ENCODE measurements at regions not wholly inside any gene's neighbourhood (a gene's known extent, or its start where the extent isn't known, plus 50 kb on each side); places are given as distances from the start of the nearest gene placed in this dataset.
A peak's percentile ranks its signal among the peaks of the same experiment; 100 is the strongest.

DNA sequence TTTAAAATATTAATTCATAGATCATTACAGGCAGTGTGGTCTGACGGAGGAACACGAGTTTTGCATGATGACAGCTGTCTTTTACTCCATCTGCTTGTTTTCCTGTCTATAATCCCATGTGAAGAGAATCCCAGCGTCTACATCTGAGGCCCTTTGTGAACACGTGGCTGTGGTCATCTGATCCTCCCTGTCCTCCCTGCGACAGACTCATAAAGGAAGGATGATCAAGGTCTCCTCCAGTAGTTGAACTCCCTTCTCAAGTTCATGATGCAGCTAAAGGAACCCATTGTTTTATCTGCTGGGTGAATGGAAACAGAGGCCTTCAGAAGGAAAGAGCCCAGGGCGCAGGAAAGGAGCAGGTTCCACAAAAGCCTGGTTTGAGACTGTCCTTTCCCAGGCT lies 435.8 kb upstream of the JARID2 start:
- Histone ChIP-seq H3K27ac (no peak overlapping the region), H3K27me3 (no peaks in the 10 kb centered on the region), H3K36me3 (no peaks in the 10 kb centered on the region), H3K4me1 (peaks cover 0 to 14% (median 4%) of the 10 kb centered on the region in 4 donors), H3K4me3 (no peak overlapping the region), H3K9me3 (peaks cover 0 to 4% (median 0%) of the 10 kb centered on the region in 4 donors)
- TF ChIP-seq, protein P1, sequence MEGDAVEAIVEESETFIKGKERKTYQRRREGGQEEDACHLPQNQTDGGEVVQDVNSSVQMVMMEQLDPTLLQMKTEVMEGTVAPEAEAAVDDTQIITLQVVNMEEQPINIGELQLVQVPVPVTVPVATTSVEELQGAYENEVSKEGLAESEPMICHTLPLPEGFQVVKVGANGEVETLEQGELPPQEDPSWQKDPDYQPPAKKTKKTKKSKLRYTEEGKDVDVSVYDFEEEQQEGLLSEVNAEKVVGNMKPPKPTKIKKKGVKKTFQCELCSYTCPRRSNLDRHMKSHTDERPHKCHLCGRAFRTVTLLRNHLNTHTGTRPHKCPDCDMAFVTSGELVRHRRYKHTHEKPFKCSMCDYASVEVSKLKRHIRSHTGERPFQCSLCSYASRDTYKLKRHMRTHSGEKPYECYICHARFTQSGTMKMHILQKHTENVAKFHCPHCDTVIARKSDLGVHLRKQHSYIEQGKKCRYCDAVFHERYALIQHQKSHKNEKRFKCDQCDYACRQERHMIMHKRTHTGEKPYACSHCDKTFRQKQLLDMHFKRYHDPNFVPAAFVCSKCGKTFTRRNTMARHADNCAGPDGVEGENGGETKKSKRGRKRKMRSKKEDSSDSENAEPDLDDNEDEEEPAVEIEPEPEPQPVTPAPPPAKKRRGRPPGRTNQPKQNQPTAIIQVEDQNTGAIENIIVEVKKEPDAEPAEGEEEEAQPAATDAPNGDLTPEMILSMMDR (IDR thresholded peaks at IDR 0.05) = no peak
- TF ChIP-seq POLR2AphosphoS5 (IDR thresholded peaks at IDR 0.05) (no peak), EP300 (IDR thresholded peaks at IDR 0.05) (no peak), POLR2A (IDR thresholded peaks at IDR 0.05) (no peak)
- no peak for DNase-seq
- 88 to 94% (median 92%) methylated on average over 6 of the region's 6 CpGs for WGBS, 5 donors
- intact Hi-C loops (cut with DNase I; ENCODE audit: low total_unique reads) = no loop called here

DNA sequence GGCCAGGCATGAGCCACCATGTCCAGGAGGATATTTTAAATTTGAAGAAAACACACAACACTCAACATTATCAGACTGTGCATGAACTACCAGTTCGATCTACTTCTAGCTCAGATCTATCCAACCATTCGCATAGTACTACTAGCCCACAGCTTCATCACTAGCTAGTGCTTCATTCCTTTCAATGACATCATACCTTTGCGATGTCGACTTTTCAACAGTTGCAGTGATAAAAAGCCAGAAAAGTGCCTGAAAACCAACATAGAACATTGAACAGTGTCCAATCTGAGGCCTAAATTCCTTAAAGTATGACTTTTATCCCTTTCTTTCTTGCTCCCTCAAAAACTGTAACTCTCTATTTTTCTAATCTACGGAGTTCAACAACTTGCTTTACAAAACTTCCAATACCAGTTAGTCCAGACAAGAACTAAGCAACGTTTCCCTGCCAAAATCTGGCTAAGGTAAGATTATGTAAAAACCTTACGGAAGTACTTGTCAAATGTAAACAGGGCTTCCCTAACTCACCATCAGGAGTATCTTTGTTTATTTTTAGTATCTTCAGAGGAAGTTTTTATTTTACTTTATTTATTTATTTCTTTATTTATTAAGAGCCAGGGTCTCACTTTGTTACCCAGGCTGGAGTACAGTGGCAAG lies 434.0 kb upstream of the JARID2 start:
- WGBS, 5 donors = 63 to 78% (median 69%) methylated on average over 7 of the region's 7 CpGs
- no peaks in the 10 kb centered on the region for H3K27me3 ChIP-seq
- intact Hi-C loops (cut with DNase I; ENCODE audit: low total_unique reads) = no loop called here
- peaks cover 0 to 22% (median 0%) of the 10 kb centered on the region in 4 donors for H3K4me1 ChIP-seq
- TF ChIP-seq POLR2A (IDR thresholded peaks at IDR 0.05) (no peak), POLR2AphosphoS5 (IDR thresholded peaks at IDR 0.05) (no peak), EP300 (IDR thresholded peaks at IDR 0.05) (no peak)
- TF ChIP-seq, protein P1 (IDR thresholded peaks at IDR 0.05) = no peak
- no peak overlapping the region for H3K4me3 ChIP-seq
- H3K36me3 ChIP-seq = no peaks in the 10 kb centered on the region
- peaks cover 0 to 4% (median 0%) of the 10 kb centered on the region in 4 donors for H3K9me3 ChIP-seq
- H3K27ac ChIP-seq = no peak overlapping the region
- no peak for DNase-seq

GRCh38 chr6:14814016-14814415 lies 431.9 kb upstream of the JARID2 start:
- TF ChIP-seq POLR2A (IDR thresholded peaks at IDR 0.05) (no peak), EP300 (IDR thresholded peaks at IDR 0.05) (no peak)
- TF ChIP-seq, protein P1 (IDR thresholded peaks at IDR 0.05) = no peak
- peaks cover 0 to 30% (median 9%) of the 10 kb centered on the region in 4 donors for H3K4me1 ChIP-seq
- no peak for DNase-seq
- H3K36me3 ChIP-seq = no peaks in the 10 kb centered on the region
- no peak overlapping the region for H3K27ac ChIP-seq
- H3K27me3 ChIP-seq = no peaks in the 10 kb centered on the region
- 89 to 96% (median 92%) methylated on average over 2 of the region's 2 CpGs for WGBS, 5 donors
- intact Hi-C loops (cut with DNase I; ENCODE audit: low total_unique reads) = no loop called here
- no peaks in the 10 kb centered on the region for H3K9me3 ChIP-seq
- H3K4me3 ChIP-seq = no peak overlapping the region

DNA sequence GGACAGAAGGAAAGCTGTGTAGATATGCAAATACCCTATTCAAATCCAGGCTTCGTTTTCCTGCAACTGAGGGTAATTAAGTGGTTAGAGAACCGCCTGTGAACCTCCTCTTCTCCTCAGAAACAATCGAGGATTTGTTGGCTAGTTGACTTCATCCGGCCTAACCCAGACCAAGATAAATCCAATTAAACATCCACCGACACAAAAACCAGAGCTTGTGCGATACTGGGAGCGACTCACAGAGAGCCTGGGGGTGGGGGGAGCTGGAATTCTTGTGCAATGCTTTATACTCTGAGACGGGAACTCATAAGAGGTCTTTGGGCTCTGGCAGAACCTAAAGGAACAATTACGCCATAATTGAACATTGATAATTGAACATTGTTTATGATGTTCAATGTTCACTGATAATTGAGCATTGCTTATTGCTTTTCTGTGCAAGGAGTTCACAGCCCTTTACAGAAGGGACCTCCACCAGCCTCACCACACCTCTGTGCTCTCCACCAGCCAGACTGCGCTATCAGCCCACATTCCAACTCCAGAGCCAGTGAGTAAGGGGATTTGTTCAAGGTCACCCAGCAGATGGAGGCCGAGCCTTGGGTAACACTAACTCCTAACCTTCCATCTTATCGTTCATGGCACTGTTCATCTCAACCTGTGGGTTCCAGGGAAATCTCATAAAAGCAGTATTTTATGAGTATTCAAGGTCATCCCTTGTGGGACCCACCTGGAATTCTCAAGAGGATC lies 429.6 kb upstream of the JARID2 start:
- Histone ChIP-seq H3K9me3 (no peaks in the 10 kb centered on the region), H3K27ac (no peak overlapping the region), H3K4me3 (no peak overlapping the region), H3K27me3 (no peaks in the 10 kb centered on the region), H3K4me1 (peaks cover 0 to 29% (median 11%) of the 10 kb centered on the region in 4 donors), H3K36me3 (no peaks in the 10 kb centered on the region)
- no peak for TF ChIP-seq EP300 (IDR thresholded peaks at IDR 0.05)
- TF ChIP-seq, protein P1 (IDR thresholded peaks at IDR 0.05) = no peak
- TF ChIP-seq POLR2A (IDR thresholded peaks at IDR 0.05) = no peak
- no peak for TF ChIP-seq POLR2AphosphoS5 (IDR thresholded peaks at IDR 0.05)
- intact Hi-C loops (cut with DNase I; ENCODE audit: low total_unique reads) = no loop called here
- DNase-seq = peak in 1 of 2 donors; percentile 76
- 60 to 84% (median 68%) methylated on average over 12 of the region's 12 CpGs for WGBS, 5 donors
